ENCODE measurements at regions not wholly inside any gene's neighbourhood (a gene's known extent, or its start where the extent isn't known, plus 50 kb on each side); places are given as distances from the start of the nearest gene placed in this dataset.

GRCh38 chr22:49090853-49091135 lies 736.9 kb downstream of the BRD1 start:
- Histone ChIP-seq H3K36me3 (ENCODE audit: insufficient read depth, low read length) (no peaks in the 10 kb centered on the region), H3K9me3 (ENCODE audit: low read length) (no peaks in the 10 kb centered on the region), H3K27ac (ENCODE audit: low read depth, low read length) (no peak overlapping the region), H3K4me3 (ENCODE audit: low read depth in 1 of 2, low read length in 2 of 2) (no peak overlapping the region), H3K4me1 (ENCODE audit: insufficient read depth, low read length) (no peaks in the 10 kb centered on the region), H3K27me3 (ENCODE audit: control insufficient read depth in 1 of 2, insufficient read depth in 2 of 2, low read length in 2 of 2) (peaks cover 0 to 17% of the 10 kb centered on the region in 2 donors), H3K9ac (ENCODE audit: low read length) (no peak overlapping the region)

GRCh38 chr22:49090061-49090852 lies 737.4 kb downstream of the BRD1 start:
- Histone ChIP-seq H3K27ac (ENCODE audit: low read depth, low read length) (no peak overlapping the region), H3K27me3 (ENCODE audit: control insufficient read depth in 1 of 2, insufficient read depth in 2 of 2, low read length in 2 of 2) (peaks cover 0 to 14% of the 10 kb centered on the region in 2 donors), H3K9ac (ENCODE audit: low read length) (no peak overlapping the region), H3K4me1 (ENCODE audit: insufficient read depth, low read length) (no peaks in the 10 kb centered on the region), H3K36me3 (ENCODE audit: insufficient read depth, low read length) (no peaks in the 10 kb centered on the region), H3K9me3 (ENCODE audit: low read length) (no peaks in the 10 kb centered on the region), H3K4me3 (ENCODE audit: low read depth in 1 of 2, low read length in 2 of 2) (no peak overlapping the region)

GRCh38 chr22:49088801-49089791 lies 738.6 kb downstream of the BRD1 start:
- H3K27ac ChIP-seq (ENCODE audit: low read depth, low read length), result no peak overlapping the region
- no peak overlapping the region for H3K4me3 ChIP-seq (ENCODE audit: low read depth in 1 of 2, low read length in 2 of 2)
- no peaks in the 10 kb centered on the region for H3K4me1 ChIP-seq (ENCODE audit: insufficient read depth, low read length)
- no peak overlapping the region for H3K9ac ChIP-seq (ENCODE audit: low read length)
- no peaks in the 10 kb centered on the region for H3K36me3 ChIP-seq (ENCODE audit: insufficient read depth, low read length)
- H3K9me3 ChIP-seq (ENCODE audit: low read length), result no peaks in the 10 kb centered on the region
- peaks cover 0 to 11% of the 10 kb centered on the region in 2 donors for H3K27me3 ChIP-seq (ENCODE audit: control insufficient read depth in 1 of 2, insufficient read depth in 2 of 2, low read length in 2 of 2)

- Histone ChIP-seq H3K36me3 (ENCODE audit: insufficient read depth, low read length) (no peaks in the 10 kb centered on the region), H3K27ac (ENCODE audit: low read depth, low read length) (no peak overlapping the region), H3K27me3 (ENCODE audit: control insufficient read depth in 1 of 2, insufficient read depth in 2 of 2, low read length in 2 of 2) (peaks cover 0 to 8% of the 10 kb centered on the region in 2 donors), H3K9me3 (ENCODE audit: low read length) (no peaks in the 10 kb centered on the region), H3K4me1 (ENCODE audit: insufficient read depth, low read length) (no peaks in the 10 kb centered on the region), H3K9ac (ENCODE audit: low read length) (no peak overlapping the region), H3K4me3 (ENCODE audit: low read depth in 1 of 2, low read length in 2 of 2) (no peak overlapping the region)
Measured at GRCh38 chr22:49087716-49088601, 739.7 kb downstream of the BRD1 start.

- Histone ChIP-seq H3K27ac (ENCODE audit: low read depth, low read length) (no peak overlapping the region), H3K36me3 (ENCODE audit: insufficient read depth, low read length) (no peaks in the 10 kb centered on the region), H3K9ac (ENCODE audit: low read length) (no peak overlapping the region), H3K27me3 (ENCODE audit: control insufficient read depth in 1 of 2, insufficient read depth in 2 of 2, low read length in 2 of 2) (peaks cover 0 to 8% of the 10 kb centered on the region in 2 donors), H3K9me3 (ENCODE audit: low read length) (no peaks in the 10 kb centered on the region), H3K4me1 (ENCODE audit: insufficient read depth, low read length) (no peaks in the 10 kb centered on the region), H3K4me3 (ENCODE audit: low read depth in 1 of 2, low read length in 2 of 2) (no peak overlapping the region)
Measured at GRCh38 chr22:49087198-49087597, 740.5 kb downstream of the BRD1 start.

GRCh38 chr22:49086606-49087157 lies 741.0 kb downstream of the BRD1 start:
- Histone ChIP-seq H3K9ac (ENCODE audit: low read length) (no peak overlapping the region), H3K27me3 (ENCODE audit: control insufficient read depth in 1 of 2, insufficient read depth in 2 of 2, low read length in 2 of 2) (peaks cover 0 to 8% of the 10 kb centered on the region in 2 donors), H3K4me3 (ENCODE audit: low read depth in 1 of 2, low read length in 2 of 2) (no peak overlapping the region), H3K27ac (ENCODE audit: low read depth, low read length) (no peak overlapping the region), H3K4me1 (ENCODE audit: insufficient read depth, low read length) (no peaks in the 10 kb centered on the region), H3K36me3 (ENCODE audit: insufficient read depth, low read length) (no peaks in the 10 kb centered on the region), H3K9me3 (ENCODE audit: low read length) (no peaks in the 10 kb centered on the region)

GRCh38 chr22:49086181-49086580 lies 741.5 kb downstream of the BRD1 start:
- H3K27me3 ChIP-seq (ENCODE audit: control insufficient read depth in 1 of 2, insufficient read depth in 2 of 2, low read length in 2 of 2), result peaks cover 0 to 8% of the 10 kb centered on the region in 2 donors
- H3K9ac ChIP-seq (ENCODE audit: low read length), result no peak overlapping the region
- no peak overlapping the region for H3K27ac ChIP-seq (ENCODE audit: low read depth, low read length)
- no peaks in the 10 kb centered on the region for H3K9me3 ChIP-seq (ENCODE audit: low read length)
- H3K4me3 ChIP-seq (ENCODE audit: low read depth in 1 of 2, low read length in 2 of 2), result no peak overlapping the region
- no peaks in the 10 kb centered on the region for H3K36me3 ChIP-seq (ENCODE audit: insufficient read depth, low read length)
- H3K4me1 ChIP-seq (ENCODE audit: insufficient read depth, low read length), result no peaks in the 10 kb centered on the region

GRCh38 chr22:49084206-49084605 lies 743.5 kb downstream of the BRD1 start:
- H3K27ac ChIP-seq (ENCODE audit: low read depth, low read length), result no peak overlapping the region
- H3K9ac ChIP-seq (ENCODE audit: low read length), result no peak overlapping the region
- no peaks in the 10 kb centered on the region for H3K36me3 ChIP-seq (ENCODE audit: insufficient read depth, low read length)
- H3K27me3 ChIP-seq (ENCODE audit: control insufficient read depth in 1 of 2, insufficient read depth in 2 of 2, low read length in 2 of 2), result peaks cover 0 to 8% of the 10 kb centered on the region in 2 donors
- no peaks in the 10 kb centered on the region for H3K4me1 ChIP-seq (ENCODE audit: insufficient read depth, low read length)
- H3K4me3 ChIP-seq (ENCODE audit: low read depth in 1 of 2, low read length in 2 of 2), result no peak overlapping the region
- H3K9me3 ChIP-seq (ENCODE audit: low read length), result no peaks in the 10 kb centered on the region

GRCh38 chr22:49083607-49084006 lies 744.1 kb downstream of the BRD1 start:
- Histone ChIP-seq H3K4me1 (ENCODE audit: insufficient read depth, low read length) (no peaks in the 10 kb centered on the region), H3K27ac (ENCODE audit: low read depth, low read length) (no peak overlapping the region), H3K27me3 (ENCODE audit: control insufficient read depth in 1 of 2, insufficient read depth in 2 of 2, low read length in 2 of 2) (peaks cover 0 to 8% of the 10 kb centered on the region in 2 donors), H3K9me3 (ENCODE audit: low read length) (no peaks in the 10 kb centered on the region), H3K4me3 (ENCODE audit: low read depth in 1 of 2, low read length in 2 of 2) (no peak overlapping the region), H3K36me3 (ENCODE audit: insufficient read depth, low read length) (no peaks in the 10 kb centered on the region), H3K9ac (ENCODE audit: low read length) (no peak overlapping the region)

- no peaks in the 10 kb centered on the region for H3K4me1 ChIP-seq (ENCODE audit: insufficient read depth, low read length)
Measured at GRCh38 chr22:49082451-49082850, 745.2 kb downstream of the BRD1 start.

GRCh38 chr22:49081926-49082325 lies 745.7 kb downstream of the BRD1 start:
- Histone ChIP-seq H3K4me3 (ENCODE audit: low read depth in 1 of 2, low read length in 2 of 2) (no peak overlapping the region), H3K27ac (ENCODE audit: low read depth, low read length) (no peak overlapping the region), H3K36me3 (ENCODE audit: insufficient read depth, low read length) (no peaks in the 10 kb centered on the region), H3K4me1 (ENCODE audit: insufficient read depth, low read length) (no peaks in the 10 kb centered on the region), H3K9ac (ENCODE audit: low read length) (no peak overlapping the region), H3K27me3 (ENCODE audit: control insufficient read depth in 1 of 2, insufficient read depth in 2 of 2, low read length in 2 of 2) (no peaks in the 10 kb centered on the region), H3K9me3 (ENCODE audit: low read length) (no peaks in the 10 kb centered on the region)

More at GRCh38 chr22:49082451-49082850, 745.2 kb downstream of the BRD1 start:
- no peak overlapping the region for H3K27ac ChIP-seq (ENCODE audit: low read depth, low read length)
- H3K36me3 ChIP-seq (ENCODE audit: insufficient read depth, low read length), result no peaks in the 10 kb centered on the region
- no peak overlapping the region for H3K4me3 ChIP-seq (ENCODE audit: low read depth in 1 of 2, low read length in 2 of 2)
- no peak overlapping the region for H3K9ac ChIP-seq (ENCODE audit: low read length)
- no peaks in the 10 kb centered on the region for H3K9me3 ChIP-seq (ENCODE audit: low read length)
- H3K27me3 ChIP-seq (ENCODE audit: control insufficient read depth in 1 of 2, insufficient read depth in 2 of 2, low read length in 2 of 2), result no peaks in the 10 kb centered on the region
